BE2C (cell line): ENCODE measurements at regions not wholly inside any gene's neighbourhood (a gene's known extent, or its start where the extent isn't known, plus 50 kb on each side); places are given as distances from the start of the nearest gene placed in this dataset.

ENCODE experiments used
- DNase-seq: peaks from one replicate; pipeline ENCODE4 v3.0.0-alpha.2; 2020
- H3K27me3 ChIP-seq: fragments of 250-450 bp; sonication (Bioruptor Pico); 2 replicates; pipeline ENCODE4 v1.5.1; 2020; ENCODE audit warnings: mild to moderate bottlenecking
- H3K36me3 ChIP-seq: fragments of 250-450 bp; sonication (Bioruptor Pico); 2 replicates; pipeline ENCODE4 v1.5.1; 2020; ENCODE audit warnings: mild to moderate bottlenecking
- H3K4me1 ChIP-seq: fragments of 250-450 bp; sonication (Bioruptor Pico); 2 replicates; pipeline ENCODE4 v1.5.1; 2020
- H3K4me3 ChIP-seq: 2 replicates; pipeline ENCODE4 v1.5.1; 2011; ENCODE audit warnings: low read depth, low read length
- H3K9me3 ChIP-seq: fragments of 250-450 bp; sonication (Bioruptor Pico); 2 replicates; pipeline ENCODE4 v1.5.1; 2020
- CTCF ChIP-seq: IDR thresholded peaks from 2 replicates; pipeline ENCODE4 v1.5.1; 2012; ENCODE audit warnings: mild to moderate bottlenecking, low read depth, low read length

DNA sequence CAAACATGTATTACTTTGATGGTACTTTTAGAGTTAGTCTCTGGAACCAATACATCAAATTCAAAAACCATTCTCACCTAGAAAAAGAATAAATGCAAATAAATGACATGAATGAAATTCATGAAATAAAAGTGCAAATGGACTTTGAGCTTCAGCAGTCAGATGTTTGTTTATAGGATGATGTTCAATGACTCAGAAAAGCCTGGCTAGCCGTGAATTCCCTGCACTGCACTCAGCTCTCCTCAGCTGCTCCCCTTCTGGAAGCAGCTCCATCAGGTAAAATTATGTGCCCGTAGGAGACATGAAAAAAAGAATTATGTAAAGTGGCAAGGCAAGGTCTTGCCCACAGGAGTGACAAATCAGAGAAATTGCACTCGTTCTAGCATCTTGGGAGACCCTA lies 390.6 kb downstream of the GPM6A start:
- Histone ChIP-seq H3K27me3 (no peaks in the 10 kb centered on the region), H3K9me3 (no peaks in the 10 kb centered on the region; the same call in 1 of the 2 replicates), H3K36me3 (no peaks in the 10 kb centered on the region), H3K4me1 (no peaks in the 10 kb centered on the region), H3K4me3 (no peak overlapping the region)
- TF ChIP-seq CTCF: no peak
- DNase-seq: no peak

- Histone ChIP-seq H3K4me3 (no peak overlapping the region), H3K27me3 (no peaks in the 10 kb centered on the region), H3K9me3 (no peaks in the 10 kb centered on the region; the same call in 1 of the 2 replicates), H3K4me1 (no peaks in the 10 kb centered on the region), H3K36me3 (no peaks in the 10 kb centered on the region)
- no peak for TF ChIP-seq CTCF
- no peak for DNase-seq
Observed at GRCh38 chr4:175422331-175422730, 389.7 kb downstream of the GPM6A start.

- H3K4me3 ChIP-seq: no peak overlapping the region
- H3K27me3 ChIP-seq: no peaks in the 10 kb centered on the region
- H3K4me1 ChIP-seq: no peaks in the 10 kb centered on the region
- no peak for DNase-seq
- no peaks in the 10 kb centered on the region for H3K36me3 ChIP-seq
- TF ChIP-seq CTCF: no peak
- H3K9me3 ChIP-seq: no peaks in the 10 kb centered on the region; the same call in 1 of the 2 replicates
Observed at GRCh38 chr4:175424111-175424510, 388.0 kb downstream of the GPM6A start.

- Histone ChIP-seq H3K36me3 (no peaks in the 10 kb centered on the region), H3K27me3 (no peaks in the 10 kb centered on the region), H3K4me1 (no peaks in the 10 kb centered on the region), H3K4me3 (peak overlapping the region; percentile 35), H3K9me3 (no peaks in the 10 kb centered on the region; the same call in 1 of the 2 replicates)
- DNase-seq: peak; percentile 23
- TF ChIP-seq CTCF: no peak
Observed at GRCh38 chr4:175427751-175428150, 384.3 kb downstream of the GPM6A start.

DNA sequence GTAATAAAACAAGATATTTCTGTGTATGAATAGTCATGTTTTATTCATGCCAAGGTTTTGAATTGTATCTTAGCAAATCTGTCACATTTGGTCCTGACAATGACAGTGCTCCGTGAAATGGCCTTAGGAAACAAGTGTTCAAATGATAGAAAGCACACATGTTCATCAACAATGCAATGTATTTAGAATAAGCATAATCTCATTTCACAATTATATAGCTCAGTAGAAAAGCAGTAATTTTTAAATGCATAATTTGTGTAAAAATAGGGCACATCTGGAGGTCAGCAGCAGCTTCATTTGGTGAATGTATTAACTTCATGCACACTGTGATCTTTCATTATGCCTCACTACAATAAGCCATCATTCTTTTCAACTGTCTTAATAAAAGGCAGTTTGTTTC lies 380.4 kb downstream of the GPM6A start:
- no peak for DNase-seq
- H3K27me3 ChIP-seq: no peaks in the 10 kb centered on the region
- no peak for TF ChIP-seq CTCF

DNA sequence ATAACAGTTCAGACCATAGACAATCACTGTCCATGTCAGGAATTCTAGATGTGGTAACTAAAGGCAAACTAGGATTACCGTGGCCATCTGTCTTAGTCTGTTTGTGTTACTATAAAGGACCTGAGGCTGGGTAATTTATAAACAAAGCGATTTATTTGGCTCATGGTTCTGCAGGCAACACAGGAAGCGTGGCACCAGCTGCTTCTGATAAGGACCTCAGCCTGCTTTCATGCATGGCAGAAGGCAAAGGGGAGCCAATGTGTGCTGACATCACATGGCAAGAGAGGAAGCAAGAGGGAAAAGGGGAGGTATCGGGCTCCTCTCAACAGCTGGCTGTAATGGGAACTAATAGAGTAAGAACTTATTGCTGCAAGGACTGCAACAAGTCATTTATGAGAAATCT lies 376.7 kb downstream of the GPM6A start:
- no peaks in the 10 kb centered on the region for H3K9me3 ChIP-seq
- TF ChIP-seq CTCF: no peak

More for the DNA sequence above, 380.4 kb downstream of the GPM6A start:
- no peak overlapping the region for H3K4me3 ChIP-seq
- no peaks in the 10 kb centered on the region for H3K9me3 ChIP-seq
- H3K4me1 ChIP-seq: no peaks in the 10 kb centered on the region
- no peaks in the 10 kb centered on the region for H3K36me3 ChIP-seq

More for the DNA sequence above, 376.7 kb downstream of the GPM6A start:
- H3K4me3 ChIP-seq: 0 out of 2 replicates have a peak overlapping the region, but pooled peaks have one; percentile 2
- H3K27me3 ChIP-seq: no peaks in the 10 kb centered on the region
- H3K36me3 ChIP-seq: no peaks in the 10 kb centered on the region
- H3K4me1 ChIP-seq: no peaks in the 10 kb centered on the region
- DNase-seq: peak; percentile 85
